ENCODE measurements at regions not wholly inside any gene's neighbourhood (a gene's known extent, or its start where the extent isn't known, plus 50 kb on each side); places are given as distances from the start of the nearest gene placed in this dataset.

DNA sequence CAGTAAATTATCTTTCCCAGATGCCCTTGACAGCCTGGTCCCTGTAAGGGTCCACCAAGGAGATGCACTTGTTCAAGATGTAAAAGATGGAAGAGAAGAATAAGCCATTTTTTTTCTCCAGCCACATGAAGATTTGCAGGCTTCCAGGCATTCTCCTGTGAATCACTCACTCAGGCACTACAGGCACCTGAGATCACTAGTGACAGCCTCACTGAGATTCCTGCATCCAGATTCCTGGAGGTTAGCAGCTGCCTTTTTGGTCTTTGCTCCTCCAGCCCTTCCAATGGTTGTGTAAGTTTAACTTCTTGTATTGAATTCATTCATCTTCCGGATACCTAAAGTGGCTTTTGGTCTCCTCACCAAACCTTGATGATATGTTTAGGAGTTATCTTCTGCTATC is 630.2 kb upstream of the CADM1 start:
- TF ChIP-seq, protein P1, sequence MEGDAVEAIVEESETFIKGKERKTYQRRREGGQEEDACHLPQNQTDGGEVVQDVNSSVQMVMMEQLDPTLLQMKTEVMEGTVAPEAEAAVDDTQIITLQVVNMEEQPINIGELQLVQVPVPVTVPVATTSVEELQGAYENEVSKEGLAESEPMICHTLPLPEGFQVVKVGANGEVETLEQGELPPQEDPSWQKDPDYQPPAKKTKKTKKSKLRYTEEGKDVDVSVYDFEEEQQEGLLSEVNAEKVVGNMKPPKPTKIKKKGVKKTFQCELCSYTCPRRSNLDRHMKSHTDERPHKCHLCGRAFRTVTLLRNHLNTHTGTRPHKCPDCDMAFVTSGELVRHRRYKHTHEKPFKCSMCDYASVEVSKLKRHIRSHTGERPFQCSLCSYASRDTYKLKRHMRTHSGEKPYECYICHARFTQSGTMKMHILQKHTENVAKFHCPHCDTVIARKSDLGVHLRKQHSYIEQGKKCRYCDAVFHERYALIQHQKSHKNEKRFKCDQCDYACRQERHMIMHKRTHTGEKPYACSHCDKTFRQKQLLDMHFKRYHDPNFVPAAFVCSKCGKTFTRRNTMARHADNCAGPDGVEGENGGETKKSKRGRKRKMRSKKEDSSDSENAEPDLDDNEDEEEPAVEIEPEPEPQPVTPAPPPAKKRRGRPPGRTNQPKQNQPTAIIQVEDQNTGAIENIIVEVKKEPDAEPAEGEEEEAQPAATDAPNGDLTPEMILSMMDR (IDR thresholded peaks at IDR 0.05): no peak
- TF ChIP-seq SIN3A (IDR thresholded peaks at IDR 0.05; ENCODE audit: borderline replicate concordance, insufficient read depth, low read depth, low read length): no peak
- TF ChIP-seq TCF7L2 (IDR thresholded peaks at IDR 0.05; ENCODE audit: low read depth, low read length): no peak
- TF ChIP-seq POLR2AphosphoS5 (IDR thresholded peaks at IDR 0.05; ENCODE audit: low read depth, low read length): no peak
- TF ChIP-seq, protein P2, sequence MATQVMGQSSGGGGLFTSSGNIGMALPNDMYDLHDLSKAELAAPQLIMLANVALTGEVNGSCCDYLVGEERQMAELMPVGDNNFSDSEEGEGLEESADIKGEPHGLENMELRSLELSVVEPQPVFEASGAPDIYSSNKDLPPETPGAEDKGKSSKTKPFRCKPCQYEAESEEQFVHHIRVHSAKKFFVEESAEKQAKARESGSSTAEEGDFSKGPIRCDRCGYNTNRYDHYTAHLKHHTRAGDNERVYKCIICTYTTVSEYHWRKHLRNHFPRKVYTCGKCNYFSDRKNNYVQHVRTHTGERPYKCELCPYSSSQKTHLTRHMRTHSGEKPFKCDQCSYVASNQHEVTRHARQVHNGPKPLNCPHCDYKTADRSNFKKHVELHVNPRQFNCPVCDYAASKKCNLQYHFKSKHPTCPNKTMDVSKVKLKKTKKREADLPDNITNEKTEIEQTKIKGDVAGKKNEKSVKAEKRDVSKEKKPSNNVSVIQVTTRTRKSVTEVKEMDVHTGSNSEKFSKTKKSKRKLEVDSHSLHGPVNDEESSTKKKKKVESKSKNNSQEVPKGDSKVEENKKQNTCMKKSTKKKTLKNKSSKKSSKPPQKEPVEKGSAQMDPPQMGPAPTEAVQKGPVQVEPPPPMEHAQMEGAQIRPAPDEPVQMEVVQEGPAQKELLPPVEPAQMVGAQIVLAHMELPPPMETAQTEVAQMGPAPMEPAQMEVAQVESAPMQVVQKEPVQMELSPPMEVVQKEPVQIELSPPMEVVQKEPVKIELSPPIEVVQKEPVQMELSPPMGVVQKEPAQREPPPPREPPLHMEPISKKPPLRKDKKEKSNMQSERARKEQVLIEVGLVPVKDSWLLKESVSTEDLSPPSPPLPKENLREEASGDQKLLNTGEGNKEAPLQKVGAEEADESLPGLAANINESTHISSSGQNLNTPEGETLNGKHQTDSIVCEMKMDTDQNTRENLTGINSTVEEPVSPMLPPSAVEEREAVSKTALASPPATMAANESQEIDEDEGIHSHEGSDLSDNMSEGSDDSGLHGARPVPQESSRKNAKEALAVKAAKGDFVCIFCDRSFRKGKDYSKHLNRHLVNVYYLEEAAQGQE (IDR thresholded peaks at IDR 0.05; ENCODE audit: insufficient read depth in 1 of 2, low read depth in 2 of 2, low read length in 1 of 2): no peak
